A549 (cell line): ENCODE measurements at regions not wholly inside any gene's neighbourhood (a gene's known extent, or its start where the extent isn't known, plus 50 kb on each side); places are given as distances from the start of the nearest gene placed in this dataset.

Source experiments
- ATAC-seq, 2 experiments: fragments of 200-7000 bp in 1 of 2; fragments of >200 bp in 1 of 2; cut with Nextera tagmentation in 1 of 2; cut with Tn5 transposase in 1 of 2; 3 replicates each; pipeline versions ENCODE4 v1.8.0 to v1.9.1; 2018 to 2020; ENCODE audit warnings: mild to moderate bottlenecking in 1 of 2, moderate library complexity in 1 of 2
- CTCF ChIA-PET: fragments of 300-600 bp; sonication (Branson Sonifier 250); formaldehyde crosslinking; extraction: SDS; loops from one replicate; lab custom pipeline; 2021; ENCODE audit warnings: antibody characterized with exemption, inconsistent platforms; lab: Yijun Ruan, JAX
- POLR2A ChIA-PET: fragments of 350-600 bp; formaldehyde crosslinking; extraction: SDS; loops from one replicate; lab custom pipeline; 2021; ENCODE audit warnings: antibody characterized with exemption, inconsistent platforms; lab: Yijun Ruan, JAX
- DNase-seq, 2 experiments: peaks; one replicate each; pipeline versions ENCODE4 v3.0.0 to v3.0.0-alpha.2; 2011 to 2016; ENCODE audit warnings: low read depth in 1 of 2, low spot score in 1 of 2
- FAIRE-seq: peaks from 2 replicates; lab custom pipeline; 2011; peaks lifted over from hg19 to GRCh38; lab: Jason Lieb, UNC
- H3K27ac ChIP-seq, 2 experiments: fragments of >200 bp; sonication (Bioruptor Twin); formaldehyde crosslinking; 3 replicates each; pipeline ENCODE4 v1.5.1; 2016 to 2017
- H3K4me1 ChIP-seq: fragments of >200 bp; sonication (Bioruptor Twin); formaldehyde crosslinking; 3 replicates; pipeline ENCODE4 v1.6.1; 2016
- H3K4me2 ChIP-seq: fragments of >200 bp; sonication (Bioruptor Twin); formaldehyde crosslinking; 3 replicates; pipeline ENCODE4 v1.6.1; 2016
- H3K4me3 ChIP-seq: fragments of >200 bp; sonication (Bioruptor Twin); formaldehyde crosslinking; 3 replicates; pipeline ENCODE4 v1.5.1; 2016
- H3K9me3 ChIP-seq: fragments of >200 bp; sonication (Bioruptor Twin); formaldehyde crosslinking; 3 replicates; pipeline ENCODE4 v1.6.1; 2016
- ATOH8 ChIP-seq: fragments of 250-450 bp; sonication (Bioruptor Pico); IDR thresholded peaks from 2 replicates; pipeline ENCODE4 v1.5.0; 2020; ENCODE audit warnings: low read depth, mild to moderate bottlenecking, moderate library complexity
- BHLHE40 ChIP-seq: IDR thresholded peaks from 2 replicates; pipeline ENCODE4 v1.6.1; 2012; ENCODE audit warnings: low read depth, low read length, inconsistent platforms
- CBX2 ChIP-seq: fragments of 200-600 bp; sonication (generic); IDR thresholded peaks from 2 replicates; pipeline ENCODE4 v1.6.1; 2016; ENCODE audit warnings: low read depth, mild to moderate bottlenecking, borderline replicate concordance
- CEBPB ChIP-seq, 2 experiments: fragments of >200 bp in 1 of 2; sonication (Bioruptor Twin) in 1 of 2; formaldehyde crosslinking in 1 of 2; IDR thresholded peaks; 2 replicates each; pipeline ENCODE4 v1.6.1; 2012 to 2016
- CHD4 ChIP-seq: fragments of 200-600 bp; sonication (generic); IDR thresholded peaks from 2 replicates; pipeline ENCODE4 v1.6.1; 2016; ENCODE audit warnings: antibody characterized with exemption, mild to moderate bottlenecking, borderline replicate concordance
- CTCF ChIP-seq: fragments of >200 bp; sonication (Bioruptor Twin); formaldehyde crosslinking; IDR thresholded peaks from 3 replicates; pipeline ENCODE4 v1.5.1; 2016
- E2F6 ChIP-seq: IDR thresholded peaks from 2 replicates; pipeline ENCODE4 v1.6.1; 2012; ENCODE audit warnings: low read depth, borderline replicate concordance
- EHF ChIP-seq: fragments of 250-450 bp; sonication (Bioruptor Pico); IDR thresholded peaks from 2 replicates; pipeline ENCODE4 v1.5.0; 2020; ENCODE audit warnings: mild to moderate bottlenecking
- EHMT2 ChIP-seq: fragments of 200-600 bp; sonication (generic); IDR thresholded peaks from 2 replicates; pipeline ENCODE4 v1.6.1; 2016; ENCODE audit warnings: antibody characterized with exemption, low read depth, mild to moderate bottlenecking, moderate library complexity
- ELK1 ChIP-seq: fragments of 150-350 bp; IDR thresholded peaks from 2 replicates; pipeline ENCODE4 v1.6.1; 2014; ENCODE audit warnings: low read depth, mild to moderate bottlenecking, low read length
- FOSB ChIP-seq: fragments of 250-450 bp; sonication (Bioruptor Pico); IDR thresholded peaks from 2 replicates; pipeline ENCODE4 v1.5.0; 2020; ENCODE audit warnings: mild to moderate bottlenecking, moderate library complexity
- FOSL2 ChIP-seq, 2 experiments: fragments of 450-650 bp in 1 of 2; fragments of >200 bp in 1 of 2; sonication (Bioruptor Twin) in 1 of 2; formaldehyde crosslinking; IDR thresholded peaks; 2 replicates each; pipeline versions ENCODE4 v1.5.0 to v1.6.1; 2016 to 2020; ENCODE audit warnings: mild to moderate bottlenecking in 1 of 2, moderate library complexity in 1 of 2
- HES2 ChIP-seq: fragments of >200 bp; sonication (Bioruptor Twin); formaldehyde crosslinking; IDR thresholded peaks from 2 replicates; pipeline ENCODE4 v1.6.1; 2016
- HOXA7 ChIP-seq: fragments of 250-450 bp; sonication (Bioruptor Pico); IDR thresholded peaks from 2 replicates; pipeline ENCODE4 v1.5.0; 2020; ENCODE audit warnings: mild to moderate bottlenecking, moderate library complexity
- HOXB13 ChIP-seq: fragments of 250-450 bp; sonication (Bioruptor Pico); IDR thresholded peaks from 2 replicates; pipeline ENCODE4 v1.5.0; 2020; ENCODE audit warnings: low read depth, mild to moderate bottlenecking, moderate library complexity
- HOXB5 ChIP-seq: fragments of 250-450 bp; sonication (Bioruptor Pico); IDR thresholded peaks from 2 replicates; pipeline ENCODE4 v1.5.0; 2020; ENCODE audit warnings: mild to moderate bottlenecking, moderate library complexity
- JUN ChIP-seq, 2 experiments: fragments of >200 bp; sonication (Bioruptor Twin); formaldehyde crosslinking; IDR thresholded peaks; 2 replicates in 1 of 2; 3 replicates in 1 of 2; pipeline ENCODE4 v1.6.1; 2016 to 2017
- MAFK ChIP-seq: fragments of 450-650 bp; IDR thresholded peaks from 2 replicates; pipeline ENCODE4 v1.6.1; 2014; ENCODE audit not compliant: partially characterized antibody
- MAZ ChIP-seq: fragments of 150-350 bp; IDR thresholded peaks from 2 replicates; pipeline ENCODE4 v1.6.1; 2014; ENCODE audit warnings: antibody characterized with exemption, low read depth, low read length, borderline replicate concordance
- MYC ChIP-seq: IDR thresholded peaks from 2 replicates; pipeline ENCODE4 v1.6.1; 2012; ENCODE audit warnings: mild to moderate bottlenecking, inconsistent platforms, low read length, improper control_type of control experiment, borderline replicate concordance
- NPAS2 ChIP-seq: fragments of 250-450 bp; sonication (Bioruptor Pico); IDR thresholded peaks from 2 replicates; pipeline ENCODE4 v1.8.0; 2022; ENCODE audit warnings: mild to moderate bottlenecking, moderate library complexity, borderline replicate concordance
- POLR2A ChIP-seq: IDR thresholded peaks from 2 replicates; pipeline ENCODE4 v1.6.1; 2012; ENCODE audit warnings: mild to moderate bottlenecking, low read length
- RCOR1 ChIP-seq: fragments of 150-350 bp; IDR thresholded peaks from 2 replicates; pipeline ENCODE4 v1.6.1; 2014; ENCODE audit warnings: antibody characterized with exemption, low read length, low read depth
- RFX5 ChIP-seq: fragments of 450-650 bp; IDR thresholded peaks from 2 replicates; pipeline ENCODE4 v1.7.1; 2014; ENCODE audit warnings: antibody characterized with exemption, mild to moderate bottlenecking, moderate library complexity
- SMC3 ChIP-seq: fragments of >200 bp; sonication (Bioruptor Twin); formaldehyde crosslinking; IDR thresholded peaks from 3 replicates; pipeline ENCODE4 v1.6.1; 2018; ENCODE audit warnings: inconsistent platforms
- TFCP2L1 ChIP-seq: fragments of 250-450 bp; sonication (Bioruptor Pico); IDR thresholded peaks from 2 replicates; pipeline ENCODE4 v1.5.0; 2021; ENCODE audit warnings: mild to moderate bottlenecking
- TP53 ChIP-seq: fragments of 250-450 bp; sonication (Bioruptor Pico); IDR thresholded peaks from 2 replicates; pipeline ENCODE4 v1.5.0; 2021; ENCODE audit warnings: mild to moderate bottlenecking, moderate library complexity
- USF2 ChIP-seq: fragments of 450-650 bp; IDR thresholded peaks from 2 replicates; pipeline ENCODE4 v1.6.1; 2014; ENCODE audit warnings: antibody characterized with exemption
- ZNF302 ChIP-seq: fragments of 250-450 bp; sonication (Bioruptor Pico); IDR thresholded peaks from 2 replicates; pipeline ENCODE4 v1.9.0; 2021; ENCODE audit warnings: inconsistent platforms, mild to moderate bottlenecking, moderate library complexity
- ZSCAN20 ChIP-seq: fragments of 250-450 bp; sonication (Bioruptor Pico); IDR thresholded peaks from 2 replicates; pipeline ENCODE4 v1.8.0; 2022; ENCODE audit warnings: mild to moderate bottlenecking, moderate library complexity
- WGBS: methylation state at CpG from one replicate; pipeline ENCODE4 v1.1.6; 2017; ENCODE audit errors: missing lambda C conversion rate; 5-methylcytosine and 5-hydroxymethylcytosine counted together

- H3K9me3 ChIP-seq: no peaks in the 10 kb centered on the region
- DNase-seq: no peak
- ChIA-PET CTCF (no interaction called here), POLR2A (no interaction called here)
- no peak overlapping the region for H3K4me3 ChIP-seq
- H3K27ac ChIP-seq: no peak overlapping the region
- no peak overlapping the region for H3K4me2 ChIP-seq
- no peak for ATAC-seq
- TF ChIP-seq E2F6 (no peak), ELK1 (no peak), JUN (IDR thresholded peaks at IDR 0.05) (no peak), EHMT2 (no peak), CHD4 (no peak), EHF (CRISPR knock-in tag) (no peak), RCOR1 (no peak), FOSL2 (IDR thresholded peaks at IDR 0.05) (no peak), FOSL2 (CRISPR knock-in tag; IDR thresholded peaks at IDR 0.05) (no peak), CTCF (no peak), ZSCAN20 (CRISPR knock-in tag) (no peak), TP53 (CRISPR knock-in tag) (no peak), ZNF302 (CRISPR knock-in tag) (no peak), CEBPB (IDR thresholded peaks at IDR 0.05) (no peak), TFCP2L1 (CRISPR knock-in tag) (no peak), FOSB (CRISPR knock-in tag) (no peak), HES2 (no peak), HOXA7 (CRISPR knock-in tag) (no peak), BHLHE40 (no peak)
- no peaks in the 10 kb centered on the region for H3K4me1 ChIP-seq
- FAIRE-seq: no peak
- 27% methylated on average over 2 of the region's 2 CpGs for WGBS
Measured at GRCh38 chr16:65959983-65960382, 406.5 kb upstream of the CDH5 start.

- H3K4me1 ChIP-seq: no peaks in the 10 kb centered on the region
- H3K9me3 ChIP-seq: no peaks in the 10 kb centered on the region
- POLR2A ChIA-PET: no interaction called here
- FAIRE-seq: no peak
- no peak for DNase-seq
- no peak overlapping the region for H3K4me2 ChIP-seq
- WGBS: 25% methylated on average over 3 of the region's 3 CpGs
- no peak overlapping the region for H3K4me3 ChIP-seq
- H3K27ac ChIP-seq: no peak overlapping the region
- CTCF ChIA-PET: interaction anchor here (0.7 kb wide), 1 partner anchor 141 kb away, joined by 3 read pairs; no protein-coding TSS in a partner anchor
- no peak for ATAC-seq
- TF ChIP-seq MAFK (no peak), RFX5 (no peak), HOXB13 (no peak), HOXB5 (CRISPR knock-in tag) (no peak), POLR2A (no peak), CBX2 (no peak), MYC (no peak), MAZ (no peak), ATOH8 (CRISPR knock-in tag) (no peak), ZNF302 (CRISPR knock-in tag) (no peak), FOSB (CRISPR knock-in tag) (no peak), SMC3 (no peak), CHD4 (no peak), USF2 (no peak), NPAS2 (CRISPR knock-in tag) (no peak), EHF (CRISPR knock-in tag) (no peak), HES2 (no peak), TFCP2L1 (CRISPR knock-in tag) (no peak)
Measured at GRCh38 chr16:65958086-65958485, 408.4 kb upstream of the CDH5 start.
